IMR-90 (cell line): ENCODE measurements at regions not wholly inside any gene's neighbourhood (a gene's known extent, or its start where the extent isn't known, plus 50 kb on each side); places are given as distances from the start of the nearest gene placed in this dataset.
A peak's percentile ranks its signal among the peaks of the same experiment; 100 is the strongest.

Experiments used
- ATAC-seq: fragments of 200-7000 bp; cut with Tn5 transposase; 2 replicates; pipeline ENCODE4 v1.9.1; 2020; ENCODE audit warnings: low read depth, mild to moderate bottlenecking, moderate library complexity
- BruUV-seq: library from RNA; stranded (reverse); fragments of 400-500 nt; replicated peaks from 2 replicates; lab custom pipeline; 2021; lab: Mats Ljungman, UMichigan
- CTCF ChIA-PET: fragments of 300-600 bp; formaldehyde crosslinking; extraction: SDS; loops from one replicate; lab custom pipeline; 2021; ENCODE audit warnings: antibody characterized with exemption; lab: Yijun Ruan, JAX
- POLR2A ChIA-PET: fragments of 300-600 bp; sonication (Branson Sonifier 250); formaldehyde crosslinking; loops from one replicate; lab custom pipeline; 2022; ENCODE audit warnings: antibody characterized with exemption; ENCODE audit not compliant: unreplicated experiment; lab: Charles Lee
- DNase-seq: peaks from one replicate; pipeline ENCODE4 v3.0.0; 2013
- H2AFZ ChIP-seq: replicated peaks from 2 replicates; pipeline ENCODE3; 2013; ENCODE audit warnings: low read length, mild to moderate bottlenecking; ENCODE audit not compliant: poor library complexity
- H2AK5ac ChIP-seq: 2 replicates; pipeline ENCODE4 v1.6.1; 2013; ENCODE audit warnings: low read depth, low read length, inconsistent platforms
- H2AK9ac ChIP-seq: replicated peaks from 2 replicates; pipeline ENCODE3; 2013; ENCODE audit warnings: mild to moderate bottlenecking, low read depth, low read length, moderate library complexity; ENCODE audit not compliant: poor library complexity
- H2BK120ac ChIP-seq: 2 replicates; pipeline ENCODE4 v1.6.1; 2013; ENCODE audit warnings: low read depth, low read length, inconsistent platforms
- H2BK15ac ChIP-seq: 3 replicates; pipeline ENCODE4 v1.6.1; 2013; ENCODE audit warnings: low read depth, low read length, inconsistent platforms
- H2BK20ac ChIP-seq: 2 replicates; pipeline ENCODE4 v1.6.1; 2013; ENCODE audit warnings: low read depth, mild to moderate bottlenecking, inconsistent platforms, low read length, moderate library complexity
- H2BK5ac ChIP-seq: 2 replicates; pipeline ENCODE4 v1.6.1; 2013; ENCODE audit warnings: mild to moderate bottlenecking, low read depth, low read length, inconsistent platforms; ENCODE audit not compliant: poor library complexity, severe bottlenecking
- H3K14ac ChIP-seq: replicated peaks from 2 replicates; pipeline ENCODE4 v1.6.1; 2013; ENCODE audit warnings: low read depth, low read length, inconsistent platforms
- H3K18ac ChIP-seq: 2 replicates; pipeline ENCODE4 v1.6.1; 2013; ENCODE audit warnings: low read depth, low read length, control low read depth
- H3K23ac ChIP-seq: 2 replicates; pipeline ENCODE4 v1.6.1; 2013; ENCODE audit warnings: low read depth, low read length, inconsistent platforms
- H3K27ac ChIP-seq: 2 replicates; pipeline ENCODE4 v1.5.1; 2013; ENCODE audit warnings: mild to moderate bottlenecking, control low read depth, low read length; ENCODE audit not compliant: insufficient read depth
- H3K27me3 ChIP-seq: 2 replicates; pipeline ENCODE4 v1.6.1; 2013; ENCODE audit warnings: low read length; ENCODE audit not compliant: control insufficient read depth, insufficient read depth
- H3K36me3 ChIP-seq: 2 replicates; pipeline ENCODE4 v1.6.1; 2013; ENCODE audit warnings: low read length, mixed read lengths; ENCODE audit not compliant: control insufficient read depth, insufficient read depth
- H3K4ac ChIP-seq: 2 replicates; pipeline ENCODE4 v1.6.1; 2013; ENCODE audit warnings: low read depth, low read length, inconsistent platforms
- H3K4me1 ChIP-seq: 2 replicates; pipeline ENCODE4 v1.6.1; 2013; ENCODE audit warnings: low read length, mixed read lengths; ENCODE audit not compliant: control insufficient read depth, insufficient read depth
- H3K4me2 ChIP-seq: 2 replicates; pipeline ENCODE4 v1.6.1; 2013; ENCODE audit warnings: low read depth, mild to moderate bottlenecking, control low read depth, low read length, moderate library complexity
- H3K4me3 ChIP-seq: 2 replicates; pipeline ENCODE4 v1.5.1; 2013; ENCODE audit warnings: low read depth, mild to moderate bottlenecking, control low read depth, low read length, moderate library complexity; ENCODE audit not compliant: insufficient read depth
- H3K56ac ChIP-seq: 2 replicates; pipeline ENCODE4 v1.6.1; 2013; ENCODE audit warnings: low read length, inconsistent platforms; ENCODE audit not compliant: insufficient read depth; ENCODE audit errors: extremely low read depth
- H3K79me1 ChIP-seq, 2 experiments: 2 replicates each; pipeline ENCODE4 v1.6.1; 2013; ENCODE audit warnings: low read length in 2 of 2, inconsistent platforms in 1 of 2, low read depth in 1 of 2
- H3K9ac ChIP-seq: 2 replicates; pipeline ENCODE4 v1.6.1; 2013; ENCODE audit warnings: low read depth, low read length, control low read depth
- H3K9me1 ChIP-seq: 2 replicates; pipeline ENCODE4 v1.6.1; 2013; ENCODE audit warnings: low read length, inconsistent platforms; ENCODE audit not compliant: insufficient read depth
- H3K9me3 ChIP-seq: 2 replicates; pipeline ENCODE4 v1.6.1; 2013; ENCODE audit warnings: low read length; ENCODE audit not compliant: control insufficient read depth, insufficient read depth
- H4K20me1 ChIP-seq: 2 replicates; pipeline ENCODE4 v1.6.1; 2013; ENCODE audit warnings: low read length, inconsistent platforms; ENCODE audit not compliant: insufficient read depth
- H4K5ac ChIP-seq: 2 replicates; pipeline ENCODE4 v1.6.1; 2013; ENCODE audit warnings: mild to moderate bottlenecking, low read depth, low read length, control low read depth
- H4K8ac ChIP-seq, 2 experiments: 2 replicates each; pipeline ENCODE4 v1.6.1; 2013; ENCODE audit warnings: low read depth in 2 of 2, low read length in 2 of 2, control low read depth in 1 of 2, inconsistent platforms in 1 of 2
- H4K91ac ChIP-seq: 2 replicates; pipeline ENCODE4 v1.6.1; 2013; ENCODE audit warnings: low read depth, low read length, inconsistent platforms; ENCODE audit not compliant: insufficient read depth
- BHLHE40 ChIP-seq: fragments of 150-350 bp; IDR thresholded peaks from 2 replicates; pipeline ENCODE4 v1.6.1; 2016; ENCODE audit warnings: mild to moderate bottlenecking, low read depth, low read length
- CEBPB ChIP-seq: IDR thresholded peaks from 2 replicates; pipeline ENCODE4 v1.6.1; 2012; ENCODE audit warnings: low read depth, low read length, improper control_type of control experiment
- CHD1 ChIP-seq: IDR thresholded peaks from 2 replicates; pipeline ENCODE4 v1.6.1; 2012; ENCODE audit warnings: low read depth, low read length, improper control_type of control experiment
- ELK1 ChIP-seq: fragments of 150-350 bp; IDR thresholded peaks from 2 replicates; pipeline ENCODE4 v1.6.1; 2016; ENCODE audit warnings: low read depth, mild to moderate bottlenecking, low read length, moderate library complexity, borderline replicate concordance
- FOS ChIP-seq: fragments of 150-350 bp; IDR thresholded peaks from 2 replicates; pipeline ENCODE4 v1.6.1; 2016; ENCODE audit warnings: low read depth, low read length
- MAFK ChIP-seq: IDR thresholded peaks from 2 replicates; pipeline ENCODE4 v1.6.1; 2012; ENCODE audit warnings: low read depth, low read length, improper control_type of control experiment
- MAZ ChIP-seq: IDR thresholded peaks from 2 replicates; pipeline ENCODE4 v1.6.1; 2012; ENCODE audit warnings: low read depth, mild to moderate bottlenecking, low read length, improper control_type of control experiment, moderate library complexity, borderline replicate concordance
- MXI1 ChIP-seq: IDR thresholded peaks from 2 replicates; pipeline ENCODE4 v1.6.1; 2012; ENCODE audit warnings: low read depth, mild to moderate bottlenecking, low read length, moderate library complexity, borderline replicate concordance
- NFE2L2 ChIP-seq: fragments of 150-350 bp; IDR thresholded peaks from 2 replicates; pipeline ENCODE4 v1.6.1; 2016; ENCODE audit warnings: low read depth, mild to moderate bottlenecking, low read length
- POLR2A ChIP-seq: IDR thresholded peaks from 2 replicates; pipeline ENCODE4 v1.6.1; 2012; ENCODE audit warnings: mild to moderate bottlenecking, low read depth, low read length
- RAD21 ChIP-seq: IDR thresholded peaks from 2 replicates; pipeline ENCODE4 v1.6.1; 2012; ENCODE audit warnings: low read length, improper control_type of control experiment
- RCOR1 ChIP-seq: IDR thresholded peaks from 2 replicates; pipeline ENCODE4 v1.6.1; 2012; ENCODE audit warnings: mild to moderate bottlenecking, low read length, improper control_type of control experiment; ENCODE audit not compliant: insufficient replicate concordance
- RFX5 ChIP-seq: IDR thresholded peaks from 2 replicates; pipeline ENCODE4 v1.8.0; 2012; ENCODE audit warnings: low read depth, mild to moderate bottlenecking, low read length, moderate library complexity
- SMC3 ChIP-seq: fragments of 150-350 bp; IDR thresholded peaks from 2 replicates; pipeline ENCODE4 v1.6.1; 2016; ENCODE audit warnings: low read depth, mild to moderate bottlenecking, antibody characterized with exemption, low read length, moderate library complexity
- WGBS, 2 experiments: methylation state at CpG; one replicate each; pipeline versions ENCODE4 v1.1.5 to v1.1.7; 2013; ENCODE audit warnings: missing lambda C conversion rate in 2 of 2; ENCODE audit not compliant: insufficient read length in 1 of 2; ENCODE audit errors: extremely low coverage in 2 of 2; 5-methylcytosine and 5-hydroxymethylcytosine counted together
- dilution Hi-C: fragments of 300-500 bp; cut with HindIII; formaldehyde crosslinking; loops from one replicate; pipeline ENCODE4 v1.14.3; 2018; ENCODE audit warnings: low sequenced_read_pairs; ENCODE audit not compliant: unreplicated experiment
- in situ Hi-C: fragments of 300-500 bp; cut with MboI; formaldehyde crosslinking; loops from 3 replicates; pipeline ENCODE4 v1.14.3; 2019; ENCODE audit warnings: low sequenced_read_pairs, inconsistent platforms, mixed read lengths
- intact Hi-C: fragments of 100-400 bp; cut with micrococcal nuclease; formaldehyde crosslinking; loops from 2 replicates; pipeline ENCODE4 v1.10.0; 2022
- TF ChIP-seq, protein P1 (sequence below): conservative IDR thresholded peaks from 2 replicates; pipeline ENCODE4 v1.5.1; 2012; ENCODE audit warnings: mild to moderate bottlenecking, low read depth, low read length, improper control_type of control experiment
- TF ChIP-seq, protein P2 (sequence below): fragments of 150-350 bp; IDR thresholded peaks from 2 replicates; pipeline ENCODE4 v1.6.1; 2017; ENCODE audit warnings: mild to moderate bottlenecking, antibody characterized with exemption, low read length, low read depth

GRCh38 chr4:114320126-114320525 is 278.5 kb upstream of the UGT8 start:
- Histone ChIP-seq H3K9me3 (no peaks in the 10 kb centered on the region), H3K4me3 (no peak overlapping the region), H3K4me1 (peaks cover 7% of the 10 kb centered on the region), H2BK5ac (no peak overlapping the region), H2AK9ac (no peak overlapping the region), H3K18ac (peak overlapping the region; percentile 57; the same call in 1 of the 2 replicates), H3K79me1 (no peaks in the 10 kb centered on the region), H2AK5ac (no peak overlapping the region), H3K9me1 (no peaks in the 10 kb centered on the region), H3K23ac (no peak overlapping the region), H2BK15ac (no peak overlapping the region), H2AFZ (no peak overlapping the region), H3K27ac (no peak overlapping the region), H3K36me3 (no peaks in the 10 kb centered on the region), H3K4ac (no peak overlapping the region), H3K4me2 (no peak overlapping the region), H2BK120ac (no peak overlapping the region), H4K8ac (no peak overlapping the region; a peak in 1 of 4 replicates), H4K20me1 (no peaks in the 10 kb centered on the region), H3K9ac (no peak overlapping the region), H4K91ac (peak overlapping the region; percentile 3; the same call in 1 of the 2 replicates), H3K27me3 (no peaks in the 10 kb centered on the region), H3K14ac (no peak overlapping the region), H2BK20ac (no peak overlapping the region), H4K5ac (peak overlapping the region; percentile 82; the same call in 1 of the 2 replicates), H3K56ac (no peak overlapping the region)
- ChIA-PET POLR2A (no interaction called here), CTCF (no interaction called here)
- dilution Hi-C loops (no loop called here), in situ Hi-C loops (no loop called here), intact Hi-C loops (no loop called here)
- TF ChIP-seq ELK1: no peak
- no peak for TF ChIP-seq FOS
- TF ChIP-seq MXI1: no peak
- no peak for TF ChIP-seq SMC3
- no peak for TF ChIP-seq BHLHE40
- TF ChIP-seq POLR2A: no peak
- no peak for TF ChIP-seq CHD1
- TF ChIP-seq RFX5: no peak
- no peak for TF ChIP-seq NFE2L2
- TF ChIP-seq RCOR1: no peak
- TF ChIP-seq CEBPB: no peak
- TF ChIP-seq, protein P1, sequence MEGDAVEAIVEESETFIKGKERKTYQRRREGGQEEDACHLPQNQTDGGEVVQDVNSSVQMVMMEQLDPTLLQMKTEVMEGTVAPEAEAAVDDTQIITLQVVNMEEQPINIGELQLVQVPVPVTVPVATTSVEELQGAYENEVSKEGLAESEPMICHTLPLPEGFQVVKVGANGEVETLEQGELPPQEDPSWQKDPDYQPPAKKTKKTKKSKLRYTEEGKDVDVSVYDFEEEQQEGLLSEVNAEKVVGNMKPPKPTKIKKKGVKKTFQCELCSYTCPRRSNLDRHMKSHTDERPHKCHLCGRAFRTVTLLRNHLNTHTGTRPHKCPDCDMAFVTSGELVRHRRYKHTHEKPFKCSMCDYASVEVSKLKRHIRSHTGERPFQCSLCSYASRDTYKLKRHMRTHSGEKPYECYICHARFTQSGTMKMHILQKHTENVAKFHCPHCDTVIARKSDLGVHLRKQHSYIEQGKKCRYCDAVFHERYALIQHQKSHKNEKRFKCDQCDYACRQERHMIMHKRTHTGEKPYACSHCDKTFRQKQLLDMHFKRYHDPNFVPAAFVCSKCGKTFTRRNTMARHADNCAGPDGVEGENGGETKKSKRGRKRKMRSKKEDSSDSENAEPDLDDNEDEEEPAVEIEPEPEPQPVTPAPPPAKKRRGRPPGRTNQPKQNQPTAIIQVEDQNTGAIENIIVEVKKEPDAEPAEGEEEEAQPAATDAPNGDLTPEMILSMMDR: no peak
- TF ChIP-seq MAFK: no peak
- TF ChIP-seq, protein P2, sequence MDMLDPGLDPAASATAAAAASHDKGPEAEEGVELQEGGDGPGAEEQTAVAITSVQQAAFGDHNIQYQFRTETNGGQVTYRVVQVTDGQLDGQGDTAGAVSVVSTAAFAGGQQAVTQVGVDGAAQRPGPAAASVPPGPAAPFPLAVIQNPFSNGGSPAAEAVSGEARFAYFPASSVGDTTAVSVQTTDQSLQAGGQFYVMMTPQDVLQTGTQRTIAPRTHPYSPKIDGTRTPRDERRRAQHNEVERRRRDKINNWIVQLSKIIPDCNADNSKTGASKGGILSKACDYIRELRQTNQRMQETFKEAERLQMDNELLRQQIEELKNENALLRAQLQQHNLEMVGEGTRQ: no peak
- no peak for TF ChIP-seq MAZ
- TF ChIP-seq RAD21: no peak
- DNase-seq (no peak), ATAC-seq (no peak)
- no CpG with 5 or more reads among the region's 2 CpGs for WGBS, 2 experiments
- no TSS peak for BruUV-seq
